ENCODE measurements at regions not wholly inside any gene's neighbourhood (a gene's known extent, or its start where the extent isn't known, plus 50 kb on each side); places are given as distances from the start of the nearest gene placed in this dataset.

DNA sequence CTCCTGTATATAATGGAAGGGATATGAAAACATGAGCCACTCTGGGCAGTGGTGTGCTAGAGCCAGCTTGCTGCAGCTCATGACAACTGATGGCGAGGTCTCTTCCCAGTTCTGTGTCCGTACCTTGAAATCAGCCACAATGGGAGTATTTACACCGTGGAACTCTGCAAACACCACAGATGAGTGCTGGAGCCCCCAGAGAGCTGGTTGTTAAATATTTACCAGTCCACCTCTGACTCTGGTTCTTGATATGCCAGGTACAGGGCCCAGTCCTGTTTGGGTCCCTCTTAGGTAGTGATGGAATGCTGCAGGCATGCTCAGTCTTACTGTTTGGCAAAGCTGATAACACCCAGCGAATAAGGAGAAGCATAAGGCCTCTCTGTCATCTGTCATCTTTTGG lies 116.1 kb upstream of the GLI2 start (continued):
- TF ChIP-seq MAZ (IDR thresholded peaks at IDR 0.05; ENCODE audit: borderline replicate concordance, low read depth, low read length) = no peak
- 0 out of 2 replicates have a peak, but pooled peaks have one; percentile 42 for TF ChIP-seq MAZ (CRISPR knock-in tag; IDR thresholded peaks at IDR 0.05; ENCODE audit: low read depth)
- TF ChIP-seq, protein P1, sequence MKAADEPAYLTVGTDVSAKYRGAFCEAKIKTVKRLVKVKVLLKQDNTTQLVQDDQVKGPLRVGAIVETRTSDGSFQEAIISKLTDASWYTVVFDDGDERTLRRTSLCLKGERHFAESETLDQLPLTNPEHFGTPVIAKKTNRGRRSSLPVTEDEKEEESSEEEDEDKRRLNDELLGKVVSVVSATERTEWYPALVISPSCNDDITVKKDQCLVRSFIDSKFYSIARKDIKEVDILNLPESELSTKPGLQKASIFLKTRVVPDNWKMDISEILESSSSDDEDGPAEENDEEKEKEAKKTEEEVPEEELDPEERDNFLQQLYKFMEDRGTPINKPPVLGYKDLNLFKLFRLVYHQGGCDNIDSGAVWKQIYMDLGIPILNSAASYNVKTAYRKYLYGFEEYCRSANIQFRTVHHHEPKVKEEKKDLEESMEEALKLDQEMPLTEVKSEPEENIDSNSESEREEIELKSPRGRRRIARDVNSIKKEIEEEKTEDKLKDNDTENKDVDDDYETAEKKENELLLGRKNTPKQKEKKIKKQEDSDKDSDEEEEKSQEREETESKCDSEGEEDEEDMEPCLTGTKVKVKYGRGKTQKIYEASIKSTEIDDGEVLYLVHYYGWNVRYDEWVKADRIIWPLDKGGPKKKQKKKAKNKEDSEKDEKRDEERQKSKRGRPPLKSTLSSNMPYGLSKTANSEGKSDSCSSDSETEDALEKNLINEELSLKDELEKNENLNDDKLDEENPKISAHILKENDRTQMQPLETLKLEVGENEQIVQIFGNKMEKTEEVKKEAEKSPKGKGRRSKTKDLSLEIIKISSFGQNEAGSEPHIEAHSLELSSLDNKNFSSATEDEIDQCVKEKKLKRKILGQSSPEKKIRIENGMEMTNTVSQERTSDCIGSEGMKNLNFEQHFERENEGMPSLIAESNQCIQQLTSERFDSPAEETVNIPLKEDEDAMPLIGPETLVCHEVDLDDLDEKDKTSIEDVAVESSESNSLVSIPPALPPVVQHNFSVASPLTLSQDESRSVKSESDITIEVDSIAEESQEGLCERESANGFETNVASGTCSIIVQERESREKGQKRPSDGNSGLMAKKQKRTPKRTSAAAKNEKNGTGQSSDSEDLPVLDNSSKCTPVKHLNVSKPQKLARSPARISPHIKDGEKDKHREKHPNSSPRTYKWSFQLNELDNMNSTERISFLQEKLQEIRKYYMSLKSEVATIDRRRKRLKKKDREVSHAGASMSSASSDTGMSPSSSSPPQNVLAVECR (CRISPR knock-in tag; IDR thresholded peaks at IDR 0.05; ENCODE audit: borderline replicate concordance) = no peak
- no peak for TF ChIP-seq ZSCAN30 (CRISPR knock-in tag; IDR thresholded peaks at IDR 0.05)
- TF ChIP-seq HIVEP1 (CRISPR knock-in tag; IDR thresholded peaks at IDR 0.05) = no peak
- no peak for TF ChIP-seq ZNF235 (CRISPR knock-in tag; IDR thresholded peaks at IDR 0.05; ENCODE audit: borderline replicate concordance)
- no peak for TF ChIP-seq DMAP1 (CRISPR knock-in tag; IDR thresholded peaks at IDR 0.05)
- TF ChIP-seq TBX2 (CRISPR knock-in tag; IDR thresholded peaks at IDR 0.05; ENCODE audit: borderline replicate concordance) = peak; percentile 85
- no peak for TF ChIP-seq MAF1 (CRISPR knock-in tag; IDR thresholded peaks at IDR 0.05; ENCODE audit: borderline replicate concordance)
- TF ChIP-seq, protein P2, sequence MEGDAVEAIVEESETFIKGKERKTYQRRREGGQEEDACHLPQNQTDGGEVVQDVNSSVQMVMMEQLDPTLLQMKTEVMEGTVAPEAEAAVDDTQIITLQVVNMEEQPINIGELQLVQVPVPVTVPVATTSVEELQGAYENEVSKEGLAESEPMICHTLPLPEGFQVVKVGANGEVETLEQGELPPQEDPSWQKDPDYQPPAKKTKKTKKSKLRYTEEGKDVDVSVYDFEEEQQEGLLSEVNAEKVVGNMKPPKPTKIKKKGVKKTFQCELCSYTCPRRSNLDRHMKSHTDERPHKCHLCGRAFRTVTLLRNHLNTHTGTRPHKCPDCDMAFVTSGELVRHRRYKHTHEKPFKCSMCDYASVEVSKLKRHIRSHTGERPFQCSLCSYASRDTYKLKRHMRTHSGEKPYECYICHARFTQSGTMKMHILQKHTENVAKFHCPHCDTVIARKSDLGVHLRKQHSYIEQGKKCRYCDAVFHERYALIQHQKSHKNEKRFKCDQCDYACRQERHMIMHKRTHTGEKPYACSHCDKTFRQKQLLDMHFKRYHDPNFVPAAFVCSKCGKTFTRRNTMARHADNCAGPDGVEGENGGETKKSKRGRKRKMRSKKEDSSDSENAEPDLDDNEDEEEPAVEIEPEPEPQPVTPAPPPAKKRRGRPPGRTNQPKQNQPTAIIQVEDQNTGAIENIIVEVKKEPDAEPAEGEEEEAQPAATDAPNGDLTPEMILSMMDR (CRISPR knock-in tag; IDR thresholded peaks at IDR 0.05) = no peak
- TF ChIP-seq, protein P3, sequence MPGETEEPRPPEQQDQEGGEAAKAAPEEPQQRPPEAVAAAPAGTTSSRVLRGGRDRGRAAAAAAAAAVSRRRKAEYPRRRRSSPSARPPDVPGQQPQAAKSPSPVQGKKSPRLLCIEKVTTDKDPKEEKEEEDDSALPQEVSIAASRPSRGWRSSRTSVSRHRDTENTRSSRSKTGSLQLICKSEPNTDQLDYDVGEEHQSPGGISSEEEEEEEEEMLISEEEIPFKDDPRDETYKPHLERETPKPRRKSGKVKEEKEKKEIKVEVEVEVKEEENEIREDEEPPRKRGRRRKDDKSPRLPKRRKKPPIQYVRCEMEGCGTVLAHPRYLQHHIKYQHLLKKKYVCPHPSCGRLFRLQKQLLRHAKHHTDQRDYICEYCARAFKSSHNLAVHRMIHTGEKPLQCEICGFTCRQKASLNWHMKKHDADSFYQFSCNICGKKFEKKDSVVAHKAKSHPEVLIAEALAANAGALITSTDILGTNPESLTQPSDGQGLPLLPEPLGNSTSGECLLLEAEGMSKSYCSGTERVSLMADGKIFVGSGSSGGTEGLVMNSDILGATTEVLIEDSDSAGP (CRISPR knock-in tag; IDR thresholded peaks at IDR 0.05; ENCODE audit: borderline replicate concordance) = no peak
- no peak for TF ChIP-seq ZNF224 (CRISPR knock-in tag; IDR thresholded peaks at IDR 0.05)
- no peak for TF ChIP-seq PHB2 (IDR thresholded peaks at IDR 0.05; ENCODE audit: partially characterized antibody)
- TF ChIP-seq CHCHD3 (CRISPR knock-in tag; IDR thresholded peaks at IDR 0.05) = no peak
- TF ChIP-seq IKZF4 (CRISPR knock-in tag; IDR thresholded peaks at IDR 0.05; ENCODE audit: borderline replicate concordance, low read depth, not compliant biosample characterization) = no peak
- TF ChIP-seq, protein P4, sequence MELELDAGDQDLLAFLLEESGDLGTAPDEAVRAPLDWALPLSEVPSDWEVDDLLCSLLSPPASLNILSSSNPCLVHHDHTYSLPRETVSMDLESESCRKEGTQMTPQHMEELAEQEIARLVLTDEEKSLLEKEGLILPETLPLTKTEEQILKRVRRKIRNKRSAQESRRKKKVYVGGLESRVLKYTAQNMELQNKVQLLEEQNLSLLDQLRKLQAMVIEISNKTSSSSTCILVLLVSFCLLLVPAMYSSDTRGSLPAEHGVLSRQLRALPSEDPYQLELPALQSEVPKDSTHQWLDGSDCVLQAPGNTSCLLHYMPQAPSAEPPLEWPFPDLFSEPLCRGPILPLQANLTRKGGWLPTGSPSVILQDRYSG (CRISPR knock-in tag; IDR thresholded peaks at IDR 0.05) = no peak
- TF ChIP-seq ZSCAN22 (CRISPR knock-in tag; IDR thresholded peaks at IDR 0.05) = no peak
- no peak for TF ChIP-seq CAMTA2 (CRISPR knock-in tag; IDR thresholded peaks at IDR 0.05; ENCODE audit: borderline replicate concordance)
- peak; percentile 10; the same call in 1 of the 2 replicates for TF ChIP-seq FOXK1 (CRISPR knock-in tag; IDR thresholded peaks at IDR 0.05; ENCODE audit: borderline replicate concordance, low read depth)
- TF ChIP-seq IKZF1 (IDR thresholded peaks at IDR 0.05) = no peak
